ENCODE measurements at regions not wholly inside any gene's neighbourhood (a gene's known extent, or its start where the extent isn't known, plus 50 kb on each side); places are given as distances from the start of the nearest gene placed in this dataset.

DNA sequence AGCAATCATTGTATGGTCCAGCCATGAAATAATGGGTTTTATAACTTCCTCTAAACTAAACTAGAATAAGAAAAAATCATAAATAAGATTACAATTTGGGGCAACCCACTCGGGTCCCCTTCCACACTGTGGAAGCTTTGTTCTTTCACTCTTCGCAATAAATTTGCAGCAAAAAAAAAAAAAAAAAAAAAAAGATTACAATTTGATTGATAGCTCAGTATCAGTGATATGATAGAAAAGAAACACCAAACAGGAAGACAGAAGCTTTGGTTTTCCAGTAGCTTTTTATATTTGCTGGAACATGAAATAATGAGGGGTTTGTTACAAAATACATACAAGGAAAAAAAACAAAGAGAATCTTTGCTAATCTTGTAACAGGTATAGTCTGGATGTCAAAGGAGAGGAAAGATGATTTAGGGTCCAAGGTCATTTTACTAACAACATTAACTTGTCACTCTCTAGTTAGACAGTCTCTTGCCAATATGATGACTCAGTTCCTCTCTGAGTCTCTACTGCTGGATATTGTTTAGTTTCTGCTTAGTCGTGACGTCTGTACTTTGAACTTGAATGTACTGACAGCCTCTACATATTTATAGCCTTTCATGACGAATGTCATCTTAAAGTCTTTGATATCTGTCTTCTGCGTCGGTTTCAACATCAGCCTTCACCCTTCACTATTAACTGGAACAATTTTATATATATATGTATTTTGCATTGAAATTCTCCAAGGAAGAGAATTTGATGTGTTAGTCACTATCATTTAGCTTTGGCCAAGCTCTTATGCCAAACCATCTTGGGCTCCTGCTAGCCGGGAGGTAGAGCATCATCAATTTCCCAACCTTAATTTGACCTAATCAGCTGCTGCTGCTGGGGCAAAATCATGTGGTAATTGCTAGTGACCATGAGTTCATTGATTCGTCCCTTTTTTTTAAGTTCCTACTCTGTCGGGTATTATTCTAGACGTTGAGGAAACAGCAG lies 213.1 kb upstream of the STXBP5 start (continued):
- TF ChIP-seq, protein P1, sequence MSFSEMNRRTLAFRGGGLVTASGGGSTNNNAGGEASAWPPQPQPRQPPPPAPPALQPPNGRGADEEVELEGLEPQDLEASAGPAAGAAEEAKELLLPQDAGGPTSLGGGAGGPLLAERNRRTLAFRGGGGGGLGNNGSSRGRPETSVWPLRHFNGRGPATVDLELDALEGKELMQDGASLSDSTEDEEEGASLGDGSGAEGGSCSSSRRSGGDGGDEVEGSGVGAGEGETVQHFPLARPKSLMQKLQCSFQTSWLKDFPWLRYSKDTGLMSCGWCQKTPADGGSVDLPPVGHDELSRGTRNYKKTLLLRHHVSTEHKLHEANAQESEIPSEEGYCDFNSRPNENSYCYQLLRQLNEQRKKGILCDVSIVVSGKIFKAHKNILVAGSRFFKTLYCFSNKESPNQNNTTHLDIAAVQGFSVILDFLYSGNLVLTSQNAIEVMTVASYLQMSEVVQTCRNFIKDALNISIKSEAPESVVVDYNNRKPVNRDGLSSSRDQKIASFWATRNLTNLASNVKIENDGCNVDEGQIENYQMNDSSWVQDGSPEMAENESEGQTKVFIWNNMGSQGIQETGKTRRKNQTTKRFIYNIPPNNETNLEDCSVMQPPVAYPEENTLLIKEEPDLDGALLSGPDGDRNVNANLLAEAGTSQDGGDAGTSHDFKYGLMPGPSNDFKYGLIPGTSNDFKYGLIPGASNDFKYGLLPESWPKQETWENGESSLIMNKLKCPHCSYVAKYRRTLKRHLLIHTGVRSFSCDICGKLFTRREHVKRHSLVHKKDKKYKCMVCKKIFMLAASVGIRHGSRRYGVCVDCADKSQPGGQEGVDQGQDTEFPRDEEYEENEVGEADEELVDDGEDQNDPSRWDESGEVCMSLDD (CRISPR knock-in tag; IDR thresholded peaks at IDR 0.05; ENCODE audit: borderline replicate concordance): no peak
- TF ChIP-seq, protein P2, sequence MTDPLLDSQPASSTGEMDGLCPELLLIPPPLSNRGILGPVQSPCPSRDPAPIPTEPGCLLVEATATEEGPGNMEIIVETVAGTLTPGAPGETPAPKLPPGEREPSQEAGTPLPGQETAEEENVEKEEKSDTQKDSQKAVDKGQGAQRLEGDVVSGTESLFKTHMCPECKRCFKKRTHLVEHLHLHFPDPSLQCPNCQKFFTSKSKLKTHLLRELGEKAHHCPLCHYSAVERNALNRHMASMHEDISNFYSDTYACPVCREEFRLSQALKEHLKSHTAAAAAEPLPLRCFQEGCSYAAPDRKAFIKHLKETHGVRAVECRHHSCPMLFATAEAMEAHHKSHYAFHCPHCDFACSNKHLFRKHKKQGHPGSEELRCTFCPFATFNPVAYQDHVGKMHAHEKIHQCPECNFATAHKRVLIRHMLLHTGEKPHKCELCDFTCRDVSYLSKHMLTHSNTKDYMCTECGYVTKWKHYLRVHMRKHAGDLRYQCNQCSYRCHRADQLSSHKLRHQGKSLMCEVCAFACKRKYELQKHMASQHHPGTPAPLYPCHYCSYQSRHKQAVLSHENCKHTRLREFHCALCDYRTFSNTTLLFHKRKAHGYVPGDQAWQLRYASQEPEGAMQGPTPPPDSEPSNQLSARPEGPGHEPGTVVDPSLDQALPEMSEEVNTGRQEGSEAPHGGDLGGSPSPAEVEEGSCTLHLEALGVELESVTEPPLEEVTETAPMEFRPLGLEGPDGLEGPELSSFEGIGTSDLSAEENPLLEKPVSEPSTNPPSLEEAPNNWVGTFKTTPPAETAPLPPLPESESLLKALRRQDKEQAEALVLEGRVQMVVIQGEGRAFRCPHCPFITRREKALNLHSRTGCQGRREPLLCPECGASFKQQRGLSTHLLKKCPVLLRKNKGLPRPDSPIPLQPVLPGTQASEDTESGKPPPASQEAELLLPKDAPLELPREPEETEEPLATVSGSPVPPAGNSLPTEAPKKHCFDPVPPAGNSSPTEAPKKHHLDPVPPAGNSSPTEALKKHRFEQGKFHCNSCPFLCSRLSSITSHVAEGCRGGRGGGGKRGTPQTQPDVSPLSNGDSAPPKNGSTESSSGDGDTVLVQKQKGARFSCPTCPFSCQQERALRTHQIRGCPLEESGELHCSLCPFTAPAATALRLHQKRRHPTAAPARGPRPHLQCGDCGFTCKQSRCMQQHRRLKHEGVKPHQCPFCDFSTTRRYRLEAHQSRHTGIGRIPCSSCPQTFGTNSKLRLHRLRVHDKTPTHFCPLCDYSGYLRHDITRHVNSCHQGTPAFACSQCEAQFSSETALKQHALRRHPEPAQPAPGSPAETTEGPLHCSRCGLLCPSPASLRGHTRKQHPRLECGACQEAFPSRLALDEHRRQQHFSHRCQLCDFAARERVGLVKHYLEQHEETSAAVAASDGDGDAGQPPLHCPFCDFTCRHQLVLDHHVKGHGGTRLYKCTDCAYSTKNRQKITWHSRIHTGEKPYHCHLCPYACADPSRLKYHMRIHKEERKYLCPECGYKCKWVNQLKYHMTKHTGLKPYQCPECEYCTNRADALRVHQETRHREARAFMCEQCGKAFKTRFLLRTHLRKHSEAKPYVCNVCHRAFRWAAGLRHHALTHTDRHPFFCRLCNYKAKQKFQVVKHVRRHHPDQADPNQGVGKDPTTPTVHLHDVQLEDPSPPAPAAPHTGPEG (CRISPR knock-in tag; IDR thresholded peaks at IDR 0.05): no peak
- TF ChIP-seq, protein P3, sequence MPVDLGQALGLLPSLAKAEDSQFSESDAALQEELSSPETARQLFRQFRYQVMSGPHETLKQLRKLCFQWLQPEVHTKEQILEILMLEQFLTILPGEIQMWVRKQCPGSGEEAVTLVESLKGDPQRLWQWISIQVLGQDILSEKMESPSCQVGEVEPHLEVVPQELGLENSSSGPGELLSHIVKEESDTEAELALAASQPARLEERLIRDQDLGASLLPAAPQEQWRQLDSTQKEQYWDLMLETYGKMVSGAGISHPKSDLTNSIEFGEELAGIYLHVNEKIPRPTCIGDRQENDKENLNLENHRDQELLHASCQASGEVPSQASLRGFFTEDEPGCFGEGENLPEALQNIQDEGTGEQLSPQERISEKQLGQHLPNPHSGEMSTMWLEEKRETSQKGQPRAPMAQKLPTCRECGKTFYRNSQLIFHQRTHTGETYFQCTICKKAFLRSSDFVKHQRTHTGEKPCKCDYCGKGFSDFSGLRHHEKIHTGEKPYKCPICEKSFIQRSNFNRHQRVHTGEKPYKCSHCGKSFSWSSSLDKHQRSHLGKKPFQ (CRISPR knock-in tag; IDR thresholded peaks at IDR 0.05; ENCODE audit: insufficient replicate concordance): no peak
- TF ChIP-seq, protein P4, sequence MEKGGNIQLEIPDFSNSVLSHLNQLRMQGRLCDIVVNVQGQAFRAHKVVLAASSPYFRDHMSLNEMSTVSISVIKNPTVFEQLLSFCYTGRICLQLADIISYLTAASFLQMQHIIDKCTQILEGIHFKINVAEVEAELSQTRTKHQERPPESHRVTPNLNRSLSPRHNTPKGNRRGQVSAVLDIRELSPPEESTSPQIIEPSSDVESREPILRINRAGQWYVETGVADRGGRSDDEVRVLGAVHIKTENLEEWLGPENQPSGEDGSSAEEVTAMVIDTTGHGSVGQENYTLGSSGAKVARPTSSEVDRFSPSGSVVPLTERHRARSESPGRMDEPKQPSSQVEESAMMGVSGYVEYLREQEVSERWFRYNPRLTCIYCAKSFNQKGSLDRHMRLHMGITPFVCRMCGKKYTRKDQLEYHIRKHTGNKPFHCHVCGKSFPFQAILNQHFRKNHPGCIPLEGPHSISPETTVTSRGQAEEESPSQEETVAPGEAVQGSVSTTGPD (CRISPR knock-in tag; IDR thresholded peaks at IDR 0.05): no peak
- TF ChIP-seq PAXIP1 (CRISPR knock-in tag; conservative IDR thresholded peaks at IDR 0.05) (peak; percentile 90), NR1H2 (CRISPR knock-in tag; IDR thresholded peaks at IDR 0.05; ENCODE audit: borderline replicate concordance, low read depth) (no peak), ZNF777 (CRISPR knock-in tag; IDR thresholded peaks at IDR 0.05) (no peak), RORA (CRISPR knock-in tag; IDR thresholded peaks at IDR 0.05) (no peak; the same call in 1 of the 2 replicates), ZNF597 (CRISPR knock-in tag; IDR thresholded peaks at IDR 0.05) (no peak), ETV6 (CRISPR knock-in tag; conservative IDR thresholded peaks at IDR 0.05) (no peak)
